Chondrocyte (in vitro differentiated cells): ENCODE measurements at regions not wholly inside any gene's neighbourhood (a gene's known extent, or its start where the extent isn't known, plus 50 kb on each side); places are given as distances from the start of the nearest gene placed in this dataset.
"Not testable (repeated sequence)": the region's sequence is repeated elsewhere in the genome, so short reads cannot be mapped to it uniquely, and the experiment has no call there.

ENCODE experiments used
- DNase-seq: peaks from one replicate; pipeline ENCODE4 v3.0.0; 2021; ENCODE audit warnings: mixed read lengths, low spot score
- H3K27ac Mint-ChIP-seq: one replicate; pipeline ENCODE4 v1.8.0; 2021; ENCODE audit warnings: mild to moderate bottlenecking, moderate library complexity, mixed read lengths; ENCODE audit not compliant: unreplicated experiment
- H3K27me3 Mint-ChIP-seq: 2 replicates; pipeline ENCODE4 v1.8.0; 2021; ENCODE audit warnings: low read depth, mixed read lengths
- H3K36me3 Mint-ChIP-seq: 2 replicates; pipeline ENCODE4 v1.8.0; 2021; ENCODE audit warnings: low read depth, mixed read lengths
- H3K4me1 Mint-ChIP-seq: 2 replicates; pipeline ENCODE4 v1.8.0; 2021; ENCODE audit warnings: low read depth, mild to moderate bottlenecking, mixed read lengths
- H3K4me3 Mint-ChIP-seq: one replicate; pipeline ENCODE4 v1.8.0; 2021; ENCODE audit warnings: mild to moderate bottlenecking, moderate library complexity, mixed read lengths; ENCODE audit not compliant: unreplicated experiment
- H3K9me3 Mint-ChIP-seq: 2 replicates; pipeline ENCODE4 v1.8.0; 2021; ENCODE audit warnings: low read depth, mixed read lengths
- TF ChIP-seq, protein P1 (sequence below): fragments of 200-600 bp; sonication (generic); IDR thresholded peaks from 2 replicates; pipeline ENCODE4 v1.5.0; 2021; ENCODE audit warnings: antibody characterized with exemption, mild to moderate bottlenecking, moderate library complexity

DNA sequence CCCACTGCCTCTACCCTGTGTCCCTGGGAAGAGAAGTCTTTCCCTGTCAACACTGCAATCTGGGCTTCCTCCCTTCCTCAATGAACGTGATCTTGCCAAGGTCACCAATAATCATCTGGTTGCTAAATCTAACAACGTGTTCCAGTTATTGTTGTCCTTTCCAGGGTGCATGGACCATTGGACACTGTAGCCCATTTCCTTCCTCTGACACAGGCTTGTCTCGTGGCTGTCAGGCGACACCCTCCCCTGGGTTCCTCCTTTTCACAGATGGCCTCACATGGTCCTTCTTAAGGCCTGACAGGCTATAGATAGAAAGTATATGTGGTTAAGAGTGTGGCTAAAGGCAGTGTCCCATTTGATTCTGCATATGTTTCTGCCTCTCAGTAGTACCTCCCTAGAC, 67.7 kb upstream of the STARD13 start:
- Mint-ChIP-seq H3K36me3 (no peaks in the 10 kb centered on the region), H3K27me3 (no peaks in the 10 kb centered on the region), H3K27ac (no peak overlapping the region), H3K4me3 (no peak overlapping the region), H3K4me1 (peaks cover 25% of the 10 kb centered on the region), H3K9me3 (no peaks in the 10 kb centered on the region)
- DNase-seq: no peak
- TF ChIP-seq, protein P1, sequence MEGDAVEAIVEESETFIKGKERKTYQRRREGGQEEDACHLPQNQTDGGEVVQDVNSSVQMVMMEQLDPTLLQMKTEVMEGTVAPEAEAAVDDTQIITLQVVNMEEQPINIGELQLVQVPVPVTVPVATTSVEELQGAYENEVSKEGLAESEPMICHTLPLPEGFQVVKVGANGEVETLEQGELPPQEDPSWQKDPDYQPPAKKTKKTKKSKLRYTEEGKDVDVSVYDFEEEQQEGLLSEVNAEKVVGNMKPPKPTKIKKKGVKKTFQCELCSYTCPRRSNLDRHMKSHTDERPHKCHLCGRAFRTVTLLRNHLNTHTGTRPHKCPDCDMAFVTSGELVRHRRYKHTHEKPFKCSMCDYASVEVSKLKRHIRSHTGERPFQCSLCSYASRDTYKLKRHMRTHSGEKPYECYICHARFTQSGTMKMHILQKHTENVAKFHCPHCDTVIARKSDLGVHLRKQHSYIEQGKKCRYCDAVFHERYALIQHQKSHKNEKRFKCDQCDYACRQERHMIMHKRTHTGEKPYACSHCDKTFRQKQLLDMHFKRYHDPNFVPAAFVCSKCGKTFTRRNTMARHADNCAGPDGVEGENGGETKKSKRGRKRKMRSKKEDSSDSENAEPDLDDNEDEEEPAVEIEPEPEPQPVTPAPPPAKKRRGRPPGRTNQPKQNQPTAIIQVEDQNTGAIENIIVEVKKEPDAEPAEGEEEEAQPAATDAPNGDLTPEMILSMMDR: no peak

DNA sequence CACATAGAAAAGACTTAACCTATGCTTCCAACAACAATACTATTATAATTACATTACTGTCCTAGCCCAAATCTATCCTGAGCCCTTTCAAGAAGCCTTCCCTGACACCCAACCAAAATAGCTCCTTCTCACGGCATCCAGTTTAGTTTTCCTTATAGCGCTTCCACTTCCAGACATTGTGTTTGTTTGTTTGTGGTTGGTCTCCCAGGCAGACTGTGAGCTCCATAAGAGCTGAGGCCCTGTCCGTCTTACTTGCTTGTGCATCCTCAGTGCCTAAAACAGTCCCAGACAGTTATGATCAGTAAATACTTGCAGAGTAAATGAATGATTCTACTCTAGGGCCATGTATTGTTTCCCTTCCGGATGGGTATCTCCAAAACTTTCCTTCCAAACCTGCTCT, 68.1 kb upstream of the STARD13 start:
- no peak overlapping the region for H3K27ac Mint-ChIP-seq
- TF ChIP-seq, protein P1: no peak
- no peaks in the 10 kb centered on the region for H3K36me3 Mint-ChIP-seq
- no peaks in the 10 kb centered on the region for H3K27me3 Mint-ChIP-seq
- H3K4me3 Mint-ChIP-seq: no peak overlapping the region
- peaks cover 21% of the 10 kb centered on the region for H3K4me1 Mint-ChIP-seq
- H3K9me3 Mint-ChIP-seq: no peaks in the 10 kb centered on the region
- DNase-seq: no peak

DNA sequence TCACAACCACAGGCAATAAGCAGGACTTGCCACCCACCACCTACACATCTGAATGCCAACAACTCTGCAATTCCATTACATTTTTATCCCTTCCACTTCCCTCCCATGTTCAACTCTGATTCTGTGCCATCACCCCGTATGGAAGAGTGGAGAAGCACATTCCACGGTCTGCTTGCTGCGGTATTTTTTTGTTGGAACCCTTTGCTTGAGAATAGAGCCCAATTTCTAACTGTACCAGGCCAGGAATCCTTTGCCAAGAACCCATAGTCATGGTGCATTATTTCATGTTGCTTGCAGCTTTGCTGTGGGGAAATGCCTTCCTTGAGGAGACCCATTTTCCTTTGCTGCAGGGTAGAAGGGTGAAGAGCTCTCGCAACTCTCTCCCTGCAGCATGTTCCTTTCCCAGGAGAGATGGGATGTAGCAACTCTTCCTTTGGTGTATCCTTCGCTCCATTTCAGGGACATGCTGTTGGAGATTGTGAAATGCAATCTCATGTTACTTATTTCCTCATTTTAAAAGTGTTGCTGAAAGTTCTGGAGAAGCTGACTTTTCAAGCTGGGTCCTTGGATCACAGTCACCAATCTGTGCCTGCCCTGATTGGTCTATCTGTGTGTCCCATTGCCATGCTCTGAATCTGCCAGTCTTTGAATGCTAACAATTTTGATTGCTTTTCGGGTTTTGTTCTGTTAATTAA, 69.8 kb upstream of the STARD13 start:
- Mint-ChIP-seq H3K36me3 (no peaks in the 10 kb centered on the region), H3K9me3 (no peaks in the 10 kb centered on the region), H3K27ac (no peak overlapping the region), H3K4me3 (no peak overlapping the region), H3K27me3 (no peaks in the 10 kb centered on the region), H3K4me1 (peaks cover 10% of the 10 kb centered on the region)
- DNase-seq: no peak
- TF ChIP-seq, protein P1: no peak

DNA sequence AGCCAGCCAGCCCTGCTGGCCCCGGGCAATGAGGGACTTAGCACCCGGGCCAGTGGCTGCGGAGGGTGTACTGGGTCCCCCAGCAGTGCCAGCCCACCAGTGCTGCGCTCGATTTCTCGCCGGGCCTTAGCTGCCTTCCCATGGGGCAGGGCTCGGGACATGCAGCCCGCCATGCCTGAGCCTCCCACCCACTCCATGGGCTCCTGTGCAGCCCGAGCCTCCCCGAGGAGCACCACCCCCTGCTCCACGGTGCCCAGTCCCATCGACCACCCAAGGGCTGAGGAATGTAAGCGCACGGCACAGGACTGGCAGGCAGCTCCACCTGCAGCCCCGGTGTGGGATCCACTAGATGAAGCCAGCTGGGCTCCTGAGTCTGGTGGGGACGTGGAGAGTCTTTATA, 72.5 kb upstream of the STARD13 start:
- not testable (repeated sequence) for H3K27ac Mint-ChIP-seq, H3K36me3 Mint-ChIP-seq, H3K4me1 Mint-ChIP-seq, H3K27me3 Mint-ChIP-seq, H3K4me3 Mint-ChIP-seq, DNase-seq, H3K9me3 Mint-ChIP-seq

DNA sequence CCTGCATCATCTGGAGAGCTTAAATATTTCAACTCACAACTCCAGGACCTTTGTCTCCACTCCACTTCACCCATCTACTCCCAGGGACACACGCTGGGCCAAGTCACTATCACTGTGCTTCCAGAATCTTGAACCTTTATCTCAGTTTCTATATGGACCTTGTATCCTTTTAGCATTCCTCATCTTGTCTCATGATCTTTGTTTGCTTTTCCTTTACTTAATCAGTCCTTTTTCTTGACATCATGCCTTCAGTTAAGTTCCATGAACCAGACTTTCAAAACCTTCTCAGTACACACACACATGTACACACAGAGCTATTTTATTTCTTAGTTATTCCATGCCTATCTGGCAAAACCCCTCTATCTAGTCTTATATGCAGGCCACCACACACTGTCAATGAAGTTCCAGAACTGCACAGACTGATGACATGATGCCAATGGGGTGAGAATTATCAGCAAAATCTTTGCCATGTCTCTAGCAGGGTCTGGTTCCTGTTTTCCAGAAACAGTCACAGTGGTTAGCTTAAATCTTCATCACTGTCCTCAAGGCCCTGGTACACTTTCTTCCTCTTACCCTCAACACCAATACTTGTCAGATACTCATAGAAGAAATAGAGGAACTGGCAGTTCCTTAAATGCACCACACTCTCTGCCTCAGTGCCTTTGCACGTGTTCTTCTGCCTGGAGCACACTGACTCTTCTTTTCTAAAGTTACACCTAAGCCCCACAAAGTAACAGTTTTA, 77.6 kb upstream of the STARD13 start:
- no peak for DNase-seq
- Mint-ChIP-seq H3K36me3 (no peaks in the 10 kb centered on the region), H3K27ac (no peak overlapping the region), H3K9me3 (peaks cover 4% of the 10 kb centered on the region), H3K27me3 (no peaks in the 10 kb centered on the region), H3K4me3 (no peak overlapping the region), H3K4me1 (no peaks in the 10 kb centered on the region)
- TF ChIP-seq, protein P1: no peak
